ENCODE measurements at regions not wholly inside any gene's neighbourhood (a gene's known extent, or its start where the extent isn't known, plus 50 kb on each side); places are given as distances from the start of the nearest gene placed in this dataset.

- no peak for TF ChIP-seq POLR2AphosphoS5 (IDR thresholded peaks at IDR 0.05)
- no peak for TF ChIP-seq POLR2A (IDR thresholded peaks at IDR 0.05)
- no peak for TF ChIP-seq CTCF (IDR thresholded peaks at IDR 0.05)
Measured at GRCh38 chr1:83026745-83027144, 972.2 kb downstream of the TTLL7 start.
